ENCODE measurements at regions not wholly inside any gene's neighbourhood (a gene's known extent, or its start where the extent isn't known, plus 50 kb on each side); places are given as distances from the start of the nearest gene placed in this dataset.
A peak's percentile ranks its signal among the peaks of the same experiment; 100 is the strongest.

- H3F3A ChIP-seq (ENCODE audit: insufficient read depth), result no peaks in the 10 kb centered on the region
- no peaks in the 10 kb centered on the region for H3K79me2 ChIP-seq (ENCODE audit: insufficient read depth)
- H3K36me3 ChIP-seq (ENCODE audit: low read depth), result no peaks in the 10 kb centered on the region
- H3K4me2 ChIP-seq (ENCODE audit: unreplicated experiment), result no peak overlapping the region
- H3K27ac ChIP-seq, result no peak overlapping the region
- TF ChIP-seq EZH2 (IDR thresholded peaks at IDR 0.05; ENCODE audit: insufficient read depth, poor library complexity, severe bottlenecking), result no peak
- TF ChIP-seq EZH2phosphoT487 (IDR thresholded peaks at IDR 0.05; ENCODE audit: insufficient read depth, low read depth), result no peak
- no peaks in the 10 kb centered on the region; the same call in 1 of the 2 replicates for H3K27me3 ChIP-seq (replicated peaks; ENCODE audit: insufficient read depth)
- H3K9ac ChIP-seq, result no peak overlapping the region
- H2AFZ ChIP-seq, result no peak overlapping the region
- no peaks in the 10 kb centered on the region for H3K4me1 ChIP-seq (ENCODE audit: insufficient read depth)
- H3K9me2 ChIP-seq (ENCODE audit: insufficient read depth), result no peaks in the 10 kb centered on the region
- H4K20me1 ChIP-seq (ENCODE audit: insufficient read depth), result no peaks in the 10 kb centered on the region
- in situ Hi-C loops (cut with MboI), result loop anchor here (10.0 kb wide), 1 partner anchor 1313 kb away; the partner anchor contains the start of gene CCDC85A
- no peak overlapping the region for H3K4me3 ChIP-seq
- H3K9me3 ChIP-seq (ENCODE audit: low read depth), result no peaks in the 10 kb centered on the region
- 15 to 20% methylated on average over 3 of the region's 3 CpGs for WGBS, 2 experiments (ENCODE audit: low coverage in 1 of 2, low lambda C conversion rate in 2 of 2, missing lambda C conversion rate in 2 of 2)
- DNase-seq, result peak; percentile 81
Measured at GRCh38 chr2:57497489-57498096, 549.0 kb upstream of the VRK2 start.

DNA sequence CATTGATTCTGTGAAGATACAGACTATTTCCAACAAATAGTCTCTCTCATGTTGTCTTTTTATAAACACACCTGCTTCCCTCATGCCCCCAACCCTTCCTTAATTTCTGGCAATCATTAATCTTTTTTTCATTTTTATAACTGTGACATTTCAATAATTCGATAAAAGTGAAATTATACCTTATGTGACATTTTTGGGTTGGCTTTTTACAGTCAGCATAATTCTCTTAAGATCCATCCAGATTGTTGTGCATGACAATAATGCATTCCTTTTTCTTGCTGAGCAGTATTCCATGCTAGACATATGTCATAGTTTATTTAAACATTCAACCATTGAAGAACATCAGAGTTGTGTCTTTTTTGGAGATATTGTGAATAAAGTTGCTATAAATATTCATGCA lies 541.8 kb upstream of the VRK2 start:
- Histone ChIP-seq H2AFZ (no peak overlapping the region), H3K36me3 (ENCODE audit: low read depth) (no peaks in the 10 kb centered on the region), H3K9me3 (ENCODE audit: low read depth) (no peaks in the 10 kb centered on the region), H3K27ac (no peak overlapping the region), H3K9me2 (ENCODE audit: insufficient read depth) (no peaks in the 10 kb centered on the region), H3K9ac (no peak overlapping the region), H3K4me3 (no peak overlapping the region), H3K27me3 (replicated peaks; ENCODE audit: insufficient read depth) (no peaks in the 10 kb centered on the region; the same call in 1 of the 2 replicates), H3K79me2 (ENCODE audit: insufficient read depth) (no peaks in the 10 kb centered on the region), H3K4me1 (ENCODE audit: insufficient read depth) (no peaks in the 10 kb centered on the region), H3F3A (ENCODE audit: insufficient read depth) (no peaks in the 10 kb centered on the region), H3K4me2 (ENCODE audit: unreplicated experiment) (no peak overlapping the region), H4K20me1 (ENCODE audit: insufficient read depth) (no peaks in the 10 kb centered on the region)
- in situ Hi-C loops (cut with MboI), result no loop called here
- WGBS, 2 experiments (ENCODE audit: low coverage in 1 of 2, low lambda C conversion rate in 2 of 2, missing lambda C conversion rate in 2 of 2), result 52 to 63% methylated on average over 1 of the region's 1 CpG
- TF ChIP-seq EZH2 (IDR thresholded peaks at IDR 0.05; ENCODE audit: insufficient read depth, poor library complexity, severe bottlenecking), result no peak
- no peak for TF ChIP-seq EZH2phosphoT487 (IDR thresholded peaks at IDR 0.05; ENCODE audit: insufficient read depth, low read depth)
- DNase-seq, result no peak

GRCh38 chr2:57509189-57509588 lies 537.4 kb upstream of the VRK2 start:
- in situ Hi-C loops (cut with MboI), result no loop called here
- TF ChIP-seq EZH2phosphoT487 (IDR thresholded peaks at IDR 0.05; ENCODE audit: insufficient read depth, low read depth), result no peak
- no peak for TF ChIP-seq EZH2 (IDR thresholded peaks at IDR 0.05; ENCODE audit: insufficient read depth, poor library complexity, severe bottlenecking)
- H3K36me3 ChIP-seq (ENCODE audit: low read depth), result no peaks in the 10 kb centered on the region

GRCh38 chr2:57510704-57511103 lies 535.9 kb upstream of the VRK2 start:
- Histone ChIP-seq H3K36me3 (ENCODE audit: low read depth) (no peaks in the 10 kb centered on the region), H4K20me1 (ENCODE audit: insufficient read depth) (no peaks in the 10 kb centered on the region), H3K9me2 (ENCODE audit: insufficient read depth) (no peaks in the 10 kb centered on the region), H2AFZ (no peak overlapping the region), H3F3A (ENCODE audit: insufficient read depth) (no peaks in the 10 kb centered on the region), H3K79me2 (ENCODE audit: insufficient read depth) (no peaks in the 10 kb centered on the region), H3K4me1 (ENCODE audit: insufficient read depth) (no peaks in the 10 kb centered on the region), H3K4me3 (no peak overlapping the region), H3K9me3 (ENCODE audit: low read depth) (no peaks in the 10 kb centered on the region), H3K4me2 (ENCODE audit: unreplicated experiment) (no peak overlapping the region), H3K27ac (no peak overlapping the region), H3K9ac (no peak overlapping the region), H3K27me3 (replicated peaks; ENCODE audit: insufficient read depth) (no peaks in the 10 kb centered on the region; the same call in 1 of the 2 replicates)
- 59 to 63% methylated on average over 4 of the region's 4 CpGs for WGBS, 2 experiments (ENCODE audit: low coverage in 1 of 2, low lambda C conversion rate in 2 of 2, missing lambda C conversion rate in 2 of 2)
- no peak for DNase-seq
- in situ Hi-C loops (cut with MboI), result no loop called here
- TF ChIP-seq EZH2 (IDR thresholded peaks at IDR 0.05; ENCODE audit: insufficient read depth, poor library complexity, severe bottlenecking), result no peak
- TF ChIP-seq EZH2phosphoT487 (IDR thresholded peaks at IDR 0.05; ENCODE audit: insufficient read depth, low read depth), result no peak

More at GRCh38 chr2:57509189-57509588, 537.4 kb upstream of the VRK2 start:
- DNase-seq, result no peak
- Histone ChIP-seq H3K4me1 (ENCODE audit: insufficient read depth) (no peaks in the 10 kb centered on the region), H3K4me3 (no peak overlapping the region), H3F3A (ENCODE audit: insufficient read depth) (no peaks in the 10 kb centered on the region), H4K20me1 (ENCODE audit: insufficient read depth) (no peaks in the 10 kb centered on the region), H3K4me2 (ENCODE audit: unreplicated experiment) (no peak overlapping the region), H3K79me2 (ENCODE audit: insufficient read depth) (no peaks in the 10 kb centered on the region), H2AFZ (no peak overlapping the region), H3K9me2 (ENCODE audit: insufficient read depth) (no peaks in the 10 kb centered on the region), H3K9ac (no peak overlapping the region), H3K27ac (no peak overlapping the region), H3K9me3 (ENCODE audit: low read depth) (no peaks in the 10 kb centered on the region), H3K27me3 (replicated peaks; ENCODE audit: insufficient read depth) (no peaks in the 10 kb centered on the region; the same call in 1 of the 2 replicates)
- WGBS, 2 experiments (ENCODE audit: low coverage in 1 of 2, low lambda C conversion rate in 2 of 2, missing lambda C conversion rate in 2 of 2), result 42 to 54% methylated on average over 2 of the region's 2 CpGs

All from GM23248 (cell line).